Limb (tissue), 2 donors: ENCODE measurements at regions not wholly inside any gene's neighbourhood (a gene's known extent, or its start where the extent isn't known, plus 50 kb on each side); places are given as distances from the start of the nearest gene placed in this dataset.
"Not testable (repeated sequence)": the region's sequence is repeated elsewhere in the genome, so short reads cannot be mapped to it uniquely, and the experiment has no call there.

Source experiments
- DNase-seq, 2 donors: peaks; one replicate each; pipeline ENCODE4 v3.0.0-alpha.2; 2016; ENCODE audit errors: extremely low spot score in 2 of 2

DNA sequence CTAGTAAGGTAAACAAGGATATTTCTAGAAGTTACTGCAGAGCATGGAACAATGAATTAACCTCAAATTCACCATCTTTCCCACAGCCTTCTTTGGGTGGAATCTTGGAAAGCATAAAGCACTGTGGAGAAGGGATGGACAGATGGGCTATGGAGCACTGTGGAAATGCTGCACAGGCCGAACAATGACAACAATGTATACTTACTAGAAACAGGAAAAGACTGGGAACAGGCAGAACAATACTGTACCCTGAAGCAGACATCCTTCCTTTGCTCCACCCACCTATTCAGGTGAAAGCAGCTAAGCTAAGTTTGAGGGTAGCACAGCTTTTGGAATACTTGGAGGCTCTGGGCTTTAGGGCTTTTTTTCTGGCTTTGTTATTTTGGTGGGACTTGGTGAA lies 250.6 kb upstream of the KLF8 start:
- no peak for DNase-seq

DNA sequence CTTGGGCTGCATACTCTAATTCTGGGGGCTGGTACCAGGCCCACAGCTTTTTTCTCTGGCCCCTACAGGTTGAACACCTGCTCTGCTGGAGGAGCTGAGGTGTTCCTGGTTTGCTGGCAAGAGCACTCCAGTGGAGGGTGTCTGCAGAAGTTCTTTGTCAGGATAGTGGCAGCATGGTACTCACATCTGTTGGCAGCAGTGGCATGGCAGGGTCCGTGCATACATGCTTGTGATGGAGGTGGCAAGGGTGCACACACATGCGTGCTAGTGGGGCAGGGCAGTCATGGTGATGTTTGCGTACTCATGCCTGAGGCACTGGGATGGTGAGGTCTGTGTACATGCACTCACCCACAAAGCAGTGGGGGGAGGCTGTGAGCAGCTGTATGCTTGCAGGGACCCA lies 235.5 kb upstream of the KLF8 start:
- DNase-seq: no peak

DNA sequence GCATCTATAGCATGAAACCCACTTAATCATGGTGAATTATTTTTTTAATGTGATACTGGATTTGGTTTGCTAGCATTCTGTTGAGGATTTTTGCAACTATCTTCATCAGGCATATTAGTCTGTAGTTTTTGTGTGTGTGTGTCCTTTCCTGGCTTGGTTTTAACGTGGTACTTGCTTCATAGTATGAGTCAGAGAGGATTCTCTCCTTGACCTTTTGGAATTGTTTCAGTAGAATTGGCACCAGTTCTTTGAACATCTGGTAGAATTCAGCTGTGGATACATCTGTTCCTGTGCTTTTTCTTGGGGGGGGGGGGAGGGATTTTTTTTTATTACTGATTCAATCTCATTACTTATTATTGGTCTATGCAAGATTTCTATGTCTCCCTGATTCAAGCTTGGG lies 232.0 kb upstream of the KLF8 start:
- no peak for DNase-seq

DNA sequence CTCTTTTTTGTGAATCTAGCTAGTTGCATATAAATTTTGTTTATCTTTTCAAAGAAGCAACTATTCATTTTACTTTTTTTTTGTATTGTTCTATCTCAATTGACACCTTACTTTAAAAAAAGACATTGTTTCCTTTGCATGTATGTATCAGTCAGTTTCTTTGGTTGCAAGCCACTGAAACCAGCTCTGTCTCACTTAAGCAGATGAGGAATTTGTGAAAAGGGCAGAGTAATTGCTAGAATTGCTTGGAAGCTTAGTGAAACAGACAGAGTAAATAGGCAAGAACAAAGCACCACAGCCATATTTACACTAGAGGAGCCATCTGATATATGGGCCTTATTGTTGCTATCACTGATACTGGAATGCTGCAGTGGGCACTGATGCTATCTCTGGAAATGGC lies 231.4 kb upstream of the KLF8 start:
- no peak for DNase-seq

DNA sequence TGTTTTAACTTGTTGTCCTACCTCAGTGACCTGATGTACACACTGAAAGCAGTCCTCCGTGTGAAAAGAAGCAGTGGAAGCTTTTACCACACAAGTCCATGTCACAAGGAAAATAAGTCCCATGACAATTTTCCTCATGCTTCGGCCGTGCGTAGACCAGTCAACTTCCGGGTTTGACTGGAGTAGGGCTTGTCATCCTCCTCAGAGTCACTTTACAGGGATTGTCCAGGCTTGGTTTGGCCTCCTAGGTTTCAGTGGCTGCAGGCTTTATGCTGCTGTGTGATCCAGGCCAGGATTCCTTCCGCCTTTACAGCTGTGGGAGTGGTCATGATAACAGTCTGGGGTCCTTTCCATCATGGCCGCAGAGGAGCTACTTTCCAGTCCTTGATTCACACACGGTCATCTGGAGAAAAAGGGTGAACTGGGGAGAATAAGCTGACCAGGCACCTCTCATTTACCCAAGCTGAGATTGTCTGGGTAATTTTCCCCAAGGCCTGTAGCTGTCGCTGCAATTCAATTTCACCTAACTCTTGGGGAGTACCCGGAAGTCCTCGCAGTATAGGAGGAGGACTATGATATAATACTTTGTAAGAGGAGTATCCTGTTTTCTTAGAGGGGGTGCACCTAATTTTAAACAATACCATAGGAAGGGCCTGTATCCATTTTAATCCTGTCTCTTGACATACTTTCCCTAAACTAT lies 206.1 kb upstream of the KLF8 start:
- no peak for DNase-seq

DNA sequence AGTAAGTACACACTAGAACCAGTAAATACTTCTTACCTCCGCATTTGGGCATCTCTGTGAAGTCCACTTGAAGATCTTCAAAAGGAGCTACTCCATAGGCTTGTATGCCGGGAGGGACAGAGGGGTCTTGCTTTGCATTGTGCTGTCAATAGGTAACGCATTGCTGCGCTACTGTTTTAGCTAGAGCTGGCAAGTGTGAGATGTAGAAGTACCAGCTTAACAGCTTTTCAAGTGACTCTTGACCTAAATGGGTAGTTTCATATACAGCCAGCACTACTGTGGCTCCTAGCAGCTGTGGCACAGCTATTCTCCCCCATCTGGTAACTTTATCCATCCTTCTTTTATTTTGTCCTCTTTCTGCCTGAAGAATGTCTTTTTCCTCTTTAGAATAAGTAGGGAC lies 205.3 kb upstream of the KLF8 start:
- DNase-seq: no peak

DNA sequence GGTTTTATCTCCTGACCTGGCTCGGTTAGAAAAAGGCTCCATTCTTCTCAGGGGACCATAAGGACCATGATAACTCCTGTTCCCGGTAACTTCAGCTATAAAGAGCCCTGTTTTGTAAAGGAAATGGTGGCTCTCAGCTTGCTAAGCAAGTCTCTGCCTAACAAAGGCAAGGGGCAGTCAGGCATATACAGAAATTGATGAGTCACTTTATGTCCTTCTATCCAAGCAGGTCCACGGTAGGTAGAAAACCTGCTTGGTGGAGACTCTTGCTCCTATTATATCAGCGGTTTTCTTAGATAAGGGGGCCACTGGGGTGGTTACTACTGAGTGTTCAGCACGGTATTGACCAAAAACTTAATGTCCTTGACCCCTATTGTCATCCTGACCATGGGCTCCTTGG lies 203.0 kb upstream of the KLF8 start:
- DNase-seq: no peak

DNA sequence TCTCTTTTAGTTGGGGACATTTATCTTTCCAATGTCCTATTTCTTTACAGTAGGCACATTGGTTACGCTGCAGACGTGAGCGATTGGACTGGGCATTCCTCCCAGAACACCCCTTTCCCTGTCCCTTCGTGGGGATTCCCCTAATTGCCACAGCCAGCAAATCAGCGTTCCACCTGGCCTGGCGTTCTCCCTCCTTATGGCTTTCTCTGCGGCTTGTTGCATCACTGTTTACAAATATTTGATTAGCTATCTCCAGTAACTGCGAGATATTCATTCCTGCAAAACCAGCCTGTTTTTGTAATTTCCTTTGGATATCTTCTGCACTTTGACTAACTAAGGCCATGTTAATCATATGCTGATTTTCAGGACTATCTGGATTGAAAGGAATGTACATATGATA lies 202.5 kb upstream of the KLF8 start:
- DNase-seq: no peak

DNA sequence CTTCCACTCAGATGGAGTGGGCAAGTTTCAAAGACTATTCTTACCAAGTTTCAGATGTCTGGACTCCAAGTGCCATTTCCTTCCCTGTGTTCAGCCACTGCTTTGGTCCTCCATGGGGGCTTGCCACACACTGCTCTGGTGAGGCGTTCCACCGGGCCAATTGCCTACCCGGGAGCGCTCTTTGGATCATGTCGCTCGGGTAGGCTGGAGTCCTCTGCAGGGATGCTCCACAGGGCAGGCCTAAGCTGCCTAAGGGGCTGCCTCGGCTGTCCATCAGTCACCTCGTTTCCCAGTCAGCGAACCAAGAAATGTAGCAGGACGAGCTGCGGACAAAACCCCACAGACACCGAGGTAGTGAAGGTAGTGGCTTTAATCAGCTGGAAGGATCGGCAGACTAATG lies 200.7 kb upstream of the KLF8 start:
- DNase-seq: no peak

DNA sequence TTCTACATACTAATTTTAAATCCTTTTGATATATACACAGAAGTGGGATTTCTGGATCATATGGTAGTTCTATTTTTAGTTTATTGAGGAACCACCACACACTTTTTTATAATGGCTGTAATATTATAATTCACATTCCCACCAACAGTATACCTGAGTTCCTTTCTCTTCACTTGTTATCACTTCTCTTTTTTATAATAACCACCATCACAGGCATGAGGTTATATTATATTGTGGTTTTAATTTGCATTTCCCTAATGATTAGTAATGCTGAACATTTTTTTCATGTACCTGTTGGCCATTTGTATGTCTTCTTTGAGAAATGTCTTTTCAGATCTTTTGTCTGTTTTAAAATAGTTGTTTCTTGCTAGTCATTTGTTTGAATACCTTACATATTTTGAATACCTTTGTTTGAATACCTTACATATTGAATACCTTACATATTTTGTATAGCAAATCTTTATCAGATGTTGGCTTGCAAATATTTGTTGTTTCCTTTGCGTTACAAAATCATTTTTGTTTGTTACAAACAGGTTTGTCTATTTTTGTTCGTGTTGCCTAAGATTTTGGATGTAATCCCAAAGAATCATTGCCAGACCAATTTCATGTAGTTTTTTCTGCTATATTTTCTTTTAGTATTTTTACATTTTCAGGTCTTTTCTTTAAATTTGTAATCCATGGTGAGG lies 198.5 kb upstream of the KLF8 start:
- no peak for DNase-seq

DNA sequence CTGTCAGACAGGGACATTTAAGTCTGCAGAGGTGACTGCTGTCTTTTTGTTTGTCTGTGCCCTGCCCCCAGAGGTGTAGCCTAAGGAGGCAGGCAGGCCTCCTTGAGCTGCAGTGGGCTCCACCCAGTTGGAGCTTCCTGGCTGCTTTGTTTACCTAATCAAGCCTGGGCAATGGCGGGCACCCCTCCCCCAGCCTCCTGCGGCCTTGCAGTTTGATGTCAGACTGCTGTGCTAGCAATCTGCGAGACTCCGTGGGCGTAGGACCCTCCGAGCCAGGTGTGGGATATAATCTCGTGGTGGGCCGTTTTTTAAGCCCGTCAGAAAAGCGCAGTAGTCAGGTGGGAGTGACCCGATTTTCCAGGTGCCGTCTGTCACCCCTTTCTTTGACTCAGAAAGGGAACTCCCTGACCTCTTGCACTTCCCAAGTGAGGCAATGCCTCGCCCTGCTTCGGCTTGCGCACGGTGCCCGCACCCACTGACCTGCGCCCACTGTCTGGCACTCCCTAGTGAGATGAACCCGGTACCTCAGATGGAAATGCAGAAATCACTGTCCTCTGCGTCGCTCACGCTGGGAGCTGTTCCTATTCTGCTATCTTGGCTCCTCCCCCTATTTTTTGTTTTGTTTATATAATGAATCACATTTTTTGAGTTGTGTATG lies 179.4 kb upstream of the KLF8 start:
- not testable (repeated sequence) for DNase-seq

DNA sequence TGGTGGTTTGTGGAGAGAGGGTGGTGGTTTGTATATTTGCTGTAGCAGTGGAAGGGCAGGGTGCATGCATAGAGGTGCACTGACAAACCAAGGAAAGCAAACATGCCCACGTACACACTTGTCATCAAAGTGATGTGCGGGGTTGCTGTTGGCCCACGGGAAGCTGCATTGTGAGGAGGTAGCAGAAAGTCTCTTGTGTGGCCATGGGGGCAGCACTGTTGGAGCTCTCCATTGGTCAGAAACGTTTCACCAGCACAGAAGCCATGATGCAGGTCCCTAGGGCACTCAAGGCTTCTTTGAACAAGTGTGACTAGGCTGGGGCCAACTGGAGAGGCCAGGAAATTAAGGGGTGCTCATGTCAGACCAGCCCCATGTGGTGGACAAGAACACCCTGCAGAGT lies 174.8 kb upstream of the KLF8 start:
- no peak for DNase-seq

DNA sequence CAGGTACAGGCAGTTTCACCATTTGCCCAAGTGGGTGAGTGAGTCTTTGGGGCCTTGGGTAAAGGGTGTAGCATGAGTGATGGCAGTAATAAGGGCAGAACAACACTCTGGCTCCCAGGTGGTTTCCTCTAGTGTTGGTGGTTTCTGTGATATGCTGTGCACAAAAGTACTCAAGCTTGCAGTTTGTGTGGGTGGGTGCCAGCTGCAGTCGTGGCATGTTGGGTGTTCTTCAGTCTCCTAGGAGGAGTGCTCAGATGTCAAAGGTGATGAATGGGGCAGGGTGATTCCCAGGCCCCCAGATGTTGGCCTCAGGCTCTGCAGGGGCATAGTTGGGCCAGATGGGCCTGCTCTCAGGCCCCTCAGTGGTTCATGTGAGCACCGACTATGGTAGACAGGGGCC lies 166.1 kb upstream of the KLF8 start:
- no peak for DNase-seq

DNA sequence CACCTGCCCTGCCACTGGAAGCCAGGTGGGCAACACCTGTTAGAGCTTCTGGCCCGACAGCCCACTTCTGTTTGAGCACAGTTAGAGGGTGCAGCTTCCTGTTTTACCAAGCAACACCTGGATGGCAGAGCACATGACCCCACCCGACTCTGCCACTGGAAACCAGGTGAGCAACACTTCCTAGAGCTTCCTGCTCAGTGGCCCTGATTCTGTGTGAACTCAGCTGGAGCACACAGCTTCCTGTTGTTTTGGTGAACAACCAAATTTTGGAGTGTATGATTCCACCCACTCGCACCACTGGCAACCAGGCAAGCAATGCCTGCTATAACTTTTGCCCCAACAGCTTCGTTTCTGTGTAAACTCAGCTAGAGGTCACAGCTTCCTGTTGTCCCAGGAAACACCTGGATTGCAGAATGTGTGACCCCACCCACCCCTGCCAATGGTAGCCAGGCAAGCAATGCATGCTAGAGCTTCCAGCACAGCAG lies 163.8 kb upstream of the KLF8 start:
- DNase-seq: no peak

DNA sequence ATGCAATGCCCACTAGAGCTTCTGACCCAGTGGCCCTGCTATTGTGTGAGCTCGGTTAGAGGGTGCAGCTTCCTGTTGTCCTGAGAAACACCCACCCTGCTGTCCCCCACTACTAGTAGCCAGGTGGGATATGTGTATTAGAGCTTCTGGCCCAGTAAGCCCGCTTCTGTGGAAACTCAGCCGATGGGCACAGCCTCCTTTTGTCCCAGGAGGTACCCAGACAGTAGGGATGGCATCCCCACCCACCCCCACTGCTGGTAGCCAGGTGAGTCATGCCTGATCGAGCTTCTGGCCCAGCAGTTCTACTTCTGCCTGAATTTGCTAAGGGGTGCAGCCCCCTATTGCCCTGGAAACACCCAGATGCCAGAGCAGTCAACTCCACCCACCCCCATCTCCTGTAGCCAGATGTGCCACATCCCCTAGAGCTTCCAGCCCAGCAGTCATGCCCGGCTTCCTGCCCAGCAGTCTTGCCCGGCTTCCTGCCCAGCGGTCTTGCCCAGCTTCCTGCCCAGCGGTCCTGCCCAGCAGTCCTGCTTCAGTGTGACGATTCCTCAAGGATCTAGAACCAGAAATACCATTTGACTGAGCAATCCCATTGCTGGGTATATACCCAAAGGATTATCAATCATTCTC lies 162.7 kb upstream of the KLF8 start:
- DNase-seq: no peak

DNA sequence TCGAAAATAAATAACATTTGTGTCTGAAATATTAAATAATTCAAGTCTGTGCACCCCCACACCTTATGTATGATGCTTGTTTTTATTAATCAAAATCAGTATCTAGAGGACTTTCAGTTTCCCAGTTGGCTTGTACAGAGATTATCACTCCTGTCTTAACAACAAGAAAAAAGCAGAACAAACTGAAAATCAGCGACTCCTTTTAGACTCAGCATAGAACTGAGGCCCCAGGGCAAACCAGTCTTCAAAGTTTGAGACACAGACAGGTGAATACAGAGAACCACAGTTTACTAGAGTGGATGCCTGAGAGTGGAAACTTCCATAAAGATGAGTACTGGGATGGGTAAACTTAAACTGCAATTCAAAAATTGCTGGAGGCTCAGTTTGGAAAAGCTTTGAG lies 142.8 kb upstream of the KLF8 start:
- no peak for DNase-seq

DNA sequence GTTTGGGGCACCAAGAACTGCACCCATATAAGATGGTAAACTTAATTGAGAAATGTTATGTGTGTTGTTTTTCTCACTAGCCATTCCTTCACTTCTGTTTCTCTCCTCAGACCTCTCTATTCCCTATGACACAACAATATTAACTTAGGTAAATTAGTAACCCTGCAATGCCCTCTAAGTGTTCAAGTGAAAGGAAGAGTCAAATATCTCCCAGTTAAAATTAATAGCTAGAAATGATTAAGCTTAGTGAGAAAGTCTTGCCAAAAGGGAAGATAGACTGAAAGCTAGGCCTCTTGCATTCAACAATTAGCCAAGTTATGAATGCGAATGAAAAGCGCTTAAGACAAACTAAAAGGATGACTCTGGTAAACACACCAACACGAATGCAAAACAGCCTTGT lies 132.9 kb upstream of the KLF8 start:
- DNase-seq: no peak

DNA sequence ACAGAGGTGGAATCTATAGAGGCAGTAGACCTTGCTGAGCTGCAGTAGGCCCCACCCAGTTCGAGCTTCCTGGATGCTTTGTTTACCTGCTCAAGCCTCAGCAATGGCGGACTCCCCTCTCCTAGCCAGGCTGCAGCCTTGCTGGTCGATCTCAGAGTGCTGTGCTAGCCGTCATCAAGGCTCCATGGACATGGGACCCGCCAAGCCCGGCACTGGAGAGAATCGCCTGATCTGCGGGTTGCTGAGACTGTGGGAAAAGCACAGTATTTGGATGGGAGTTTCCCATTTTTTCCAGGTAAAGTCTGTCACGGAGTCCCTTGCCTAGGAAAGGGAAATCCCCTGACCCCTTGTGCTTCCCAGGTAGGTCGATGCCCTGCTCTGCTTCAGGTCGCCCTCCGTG lies 124.8 kb upstream of the KLF8 start:
- no peak for DNase-seq

DNA sequence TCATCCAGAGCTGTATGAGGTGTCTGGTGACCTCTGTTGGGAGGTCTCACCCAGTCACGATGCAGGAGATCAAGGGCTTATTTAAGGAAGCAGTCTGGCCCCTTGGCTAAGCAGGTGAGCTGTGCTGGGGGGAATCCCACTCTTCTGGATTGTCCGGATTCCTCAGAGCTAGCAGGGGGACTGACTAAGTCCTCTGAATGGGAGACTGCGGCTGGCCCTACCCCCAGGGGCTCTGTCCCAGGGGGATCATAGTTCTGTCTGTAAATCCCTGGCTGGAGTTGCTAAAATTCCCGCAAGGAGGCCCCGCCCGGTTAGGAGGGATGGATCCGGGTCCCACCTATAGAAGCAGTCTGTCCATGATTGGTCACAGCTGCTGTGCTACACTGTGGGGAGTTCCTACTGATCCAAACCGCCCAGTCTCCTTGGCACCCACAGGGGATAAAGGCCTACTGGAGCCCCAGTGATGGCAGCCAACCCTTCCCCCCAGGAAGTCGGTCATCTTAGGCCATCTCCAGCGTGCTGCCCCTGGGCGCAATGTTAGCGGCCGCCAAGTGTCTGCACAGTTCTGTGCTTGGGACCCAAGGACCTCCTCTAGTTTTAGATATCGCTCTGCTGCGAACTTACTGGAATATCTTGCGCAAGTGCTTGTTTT lies 118.2 kb upstream of the KLF8 start:
- peak in 1 of 2 donors; percentile 26 for DNase-seq

DNA sequence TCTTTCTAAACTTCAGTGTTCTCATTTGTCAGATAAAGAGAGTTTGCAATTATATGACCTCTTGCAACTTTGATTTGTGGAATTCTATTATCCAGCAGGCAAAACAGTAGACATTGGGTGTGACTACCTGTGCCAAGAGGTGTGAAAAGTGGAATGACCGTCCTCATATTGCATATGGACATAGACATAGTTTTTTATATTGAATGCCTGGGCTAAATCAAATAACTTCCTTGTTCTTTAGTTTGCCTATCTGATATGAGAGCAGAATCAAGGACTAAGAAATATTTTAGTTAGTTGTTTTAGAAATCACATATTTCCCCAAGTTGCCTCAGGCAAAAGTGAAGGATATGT lies 117.7 kb upstream of the KLF8 start:
- no peak for DNase-seq

DNA sequence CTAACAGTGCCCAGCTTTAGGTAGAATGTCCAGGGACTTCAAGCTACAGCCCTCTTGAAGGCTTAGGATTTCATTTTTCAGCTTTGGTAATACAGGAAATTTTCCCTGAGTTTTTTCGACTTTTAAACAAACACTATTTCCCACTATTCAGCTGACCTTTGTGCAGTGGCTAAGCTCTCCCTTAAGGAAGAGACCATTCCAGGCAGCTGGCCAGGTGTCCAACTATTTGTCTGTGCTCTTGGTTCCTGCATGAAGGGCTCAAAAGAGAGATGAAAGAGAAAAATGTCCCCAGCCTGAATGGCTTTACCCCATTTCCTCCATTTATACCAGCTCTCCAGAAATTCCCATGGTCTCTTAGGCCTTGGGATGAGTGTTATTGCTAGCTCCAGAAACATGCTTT lies 111.9 kb upstream of the KLF8 start:
- DNase-seq: no peak

DNA sequence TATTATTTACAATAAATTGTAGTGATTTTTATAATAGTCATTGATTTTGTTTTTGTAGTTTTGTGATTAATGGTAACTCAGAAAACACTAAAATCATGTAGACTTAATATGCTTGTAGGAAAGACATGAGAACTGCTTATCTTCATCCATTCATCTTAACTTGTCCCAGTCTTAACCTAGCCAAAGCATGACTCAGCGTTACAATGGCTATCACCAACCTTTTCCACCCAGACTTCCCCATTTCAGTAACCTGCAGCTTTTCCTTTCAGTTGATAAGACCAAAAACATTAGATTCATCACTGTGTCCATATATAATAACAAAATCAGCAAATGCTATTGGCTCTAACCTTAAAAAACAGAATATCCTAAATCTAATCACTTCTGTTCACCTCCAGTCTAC lies 106.2 kb upstream of the KLF8 start:
- DNase-seq: no peak
